Panc1 (cell line): ENCODE measurements at regions not wholly inside any gene's neighbourhood (a gene's known extent, or its start where the extent isn't known, plus 50 kb on each side); places are given as distances from the start of the nearest gene placed in this dataset.

ENCODE experiments used
- ATAC-seq: fragments of 200-7000 bp; cut with Tn5 transposase; 2 replicates; pipeline ENCODE4 v1.9.1; 2020; ENCODE audit warnings: mild to moderate bottlenecking, moderate library complexity
- BruUV-seq: library from RNA; stranded (reverse); fragments of 400-500 nt; replicated peaks from 2 replicates; lab custom pipeline; 2021; lab: Mats Ljungman, UMichigan
- CTCF ChIA-PET: fragments of 300-600 bp; sonication (Branson Sonifier 250); formaldehyde crosslinking; loops from one replicate; lab custom pipeline; 2022; ENCODE audit warnings: antibody characterized with exemption; lab: Charles Lee
- POLR2A ChIA-PET: fragments of 300-600 bp; sonication (Branson Sonifier 250); formaldehyde crosslinking; loops from one replicate; lab custom pipeline; 2022; ENCODE audit warnings: antibody characterized with exemption; lab: Charles Lee
- DNase-seq: peaks from one replicate; pipeline ENCODE4 v3.0.0-alpha.2; 2010; ENCODE audit warnings: low read depth, low spot score
- H3K27ac ChIP-seq: 2 replicates; pipeline ENCODE4 v1.5.1; 2011; ENCODE audit warnings: mild to moderate bottlenecking, low read length, inconsistent platforms
- H3K27me3 ChIP-seq: fragments of 200-500 bp; sonication (Bioruptor generic); 2 replicates; pipeline ENCODE4 v1.6.0; 2014; ENCODE audit warnings: low read length, inconsistent platforms; ENCODE audit not compliant: control insufficient read depth, insufficient read depth
- H3K36me3 ChIP-seq: fragments of 200-500 bp; sonication (Bioruptor generic); 2 replicates; pipeline ENCODE4 v1.5.1; 2014; ENCODE audit warnings: inconsistent platforms, mild to moderate bottlenecking, low read length, moderate library complexity; ENCODE audit not compliant: control insufficient read depth, insufficient read depth
- H3K4me1 ChIP-seq: 2 replicates; pipeline ENCODE4 v1.5.1; 2011; ENCODE audit warnings: inconsistent platforms, mild to moderate bottlenecking, low read length, moderate library complexity; ENCODE audit not compliant: control insufficient read depth, insufficient read depth
- H3K4me3 ChIP-seq, 2 experiments: 2 replicates each; pipeline ENCODE4 v1.5.1; 2011 to 2012; ENCODE audit warnings: low read depth in 2 of 2, low read length in 2 of 2, mild to moderate bottlenecking in 2 of 2, inconsistent platforms in 1 of 2, moderate library complexity in 1 of 2
- H3K9me3 ChIP-seq: fragments of 200-500 bp; sonication (Bioruptor generic); 2 replicates; pipeline ENCODE4 v1.5.1; 2014; ENCODE audit warnings: low read depth, mild to moderate bottlenecking, inconsistent platforms, low read length, moderate library complexity; ENCODE audit not compliant: control insufficient read depth, insufficient read depth
- CTCF ChIP-seq: fragments of 450-650 bp; IDR thresholded peaks from 2 replicates; pipeline ENCODE4 v1.5.1; 2017; ENCODE audit warnings: mild to moderate bottlenecking
- POLR2AphosphoS5 ChIP-seq: IDR thresholded peaks from 2 replicates; pipeline ENCODE4 v1.6.1; 2012; ENCODE audit warnings: mild to moderate bottlenecking, low read depth, low read length, moderate library complexity
- SIN3A ChIP-seq: IDR thresholded peaks from 2 replicates; pipeline ENCODE4 v1.6.1; 2012; ENCODE audit warnings: low read depth, mild to moderate bottlenecking, low read length, moderate library complexity, borderline replicate concordance; ENCODE audit not compliant: insufficient read depth
- TCF7L2 ChIP-seq: IDR thresholded peaks from 2 replicates; pipeline ENCODE4 v1.6.1; 2011; ENCODE audit warnings: mild to moderate bottlenecking, low read depth, low read length, inconsistent platforms
- in situ Hi-C: cut with HindIII; loops from 2 replicates; pipeline ENCODE4 v1.10.0; 2016; ENCODE audit warnings: low sequenced_read_pairs, low pct_unique_long_range_greater_than_20kb
- intact Hi-C: fragments of 100-400 bp; cut with micrococcal nuclease; formaldehyde crosslinking; loops from one replicate; pipeline ENCODE4 v1.10.0; 2022; ENCODE audit not compliant: unreplicated experiment
- TF ChIP-seq, protein P1 (sequence below), 2 experiments: IDR thresholded peaks; 2 replicates each; pipeline ENCODE4 v1.6.1; 2011 to 2012; ENCODE audit warnings: low read depth in 2 of 2, control low read depth in 1 of 2, low read length in 1 of 2, mild to moderate bottlenecking in 1 of 2, moderate library complexity in 1 of 2; ENCODE audit not compliant: insufficient read depth in 1 of 2

GRCh38 chr18:66731890-66732289 is 128.0 kb upstream of the CDH19 start:
- POLR2A ChIA-PET, result no interaction called here
- in situ Hi-C loops (no loop called here), intact Hi-C loops (no loop called here)
- Histone ChIP-seq H3K27me3 (no peaks in the 10 kb centered on the region), H3K27ac (no peak overlapping the region), H3K4me1 (no peaks in the 10 kb centered on the region), H3K36me3 (no peaks in the 10 kb centered on the region), H3K9me3 (no peaks in the 10 kb centered on the region), H3K4me3 (no peak overlapping the region)
- DNase-seq (no peak), ATAC-seq (no peak)
- BruUV-seq, result no TSS peak
- CTCF ChIA-PET, result no interaction called here
- no peak for TF ChIP-seq TCF7L2
- TF ChIP-seq, protein P1, sequence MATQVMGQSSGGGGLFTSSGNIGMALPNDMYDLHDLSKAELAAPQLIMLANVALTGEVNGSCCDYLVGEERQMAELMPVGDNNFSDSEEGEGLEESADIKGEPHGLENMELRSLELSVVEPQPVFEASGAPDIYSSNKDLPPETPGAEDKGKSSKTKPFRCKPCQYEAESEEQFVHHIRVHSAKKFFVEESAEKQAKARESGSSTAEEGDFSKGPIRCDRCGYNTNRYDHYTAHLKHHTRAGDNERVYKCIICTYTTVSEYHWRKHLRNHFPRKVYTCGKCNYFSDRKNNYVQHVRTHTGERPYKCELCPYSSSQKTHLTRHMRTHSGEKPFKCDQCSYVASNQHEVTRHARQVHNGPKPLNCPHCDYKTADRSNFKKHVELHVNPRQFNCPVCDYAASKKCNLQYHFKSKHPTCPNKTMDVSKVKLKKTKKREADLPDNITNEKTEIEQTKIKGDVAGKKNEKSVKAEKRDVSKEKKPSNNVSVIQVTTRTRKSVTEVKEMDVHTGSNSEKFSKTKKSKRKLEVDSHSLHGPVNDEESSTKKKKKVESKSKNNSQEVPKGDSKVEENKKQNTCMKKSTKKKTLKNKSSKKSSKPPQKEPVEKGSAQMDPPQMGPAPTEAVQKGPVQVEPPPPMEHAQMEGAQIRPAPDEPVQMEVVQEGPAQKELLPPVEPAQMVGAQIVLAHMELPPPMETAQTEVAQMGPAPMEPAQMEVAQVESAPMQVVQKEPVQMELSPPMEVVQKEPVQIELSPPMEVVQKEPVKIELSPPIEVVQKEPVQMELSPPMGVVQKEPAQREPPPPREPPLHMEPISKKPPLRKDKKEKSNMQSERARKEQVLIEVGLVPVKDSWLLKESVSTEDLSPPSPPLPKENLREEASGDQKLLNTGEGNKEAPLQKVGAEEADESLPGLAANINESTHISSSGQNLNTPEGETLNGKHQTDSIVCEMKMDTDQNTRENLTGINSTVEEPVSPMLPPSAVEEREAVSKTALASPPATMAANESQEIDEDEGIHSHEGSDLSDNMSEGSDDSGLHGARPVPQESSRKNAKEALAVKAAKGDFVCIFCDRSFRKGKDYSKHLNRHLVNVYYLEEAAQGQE (IDR thresholded peaks at IDR 0.05; ENCODE audit: insufficient read depth in 1 of 2, low read depth in 2 of 2, low read length in 1 of 2), result no peak
- TF ChIP-seq POLR2AphosphoS5, result no peak
- TF ChIP-seq SIN3A, result no peak
- TF ChIP-seq CTCF, result no peak

DNA sequence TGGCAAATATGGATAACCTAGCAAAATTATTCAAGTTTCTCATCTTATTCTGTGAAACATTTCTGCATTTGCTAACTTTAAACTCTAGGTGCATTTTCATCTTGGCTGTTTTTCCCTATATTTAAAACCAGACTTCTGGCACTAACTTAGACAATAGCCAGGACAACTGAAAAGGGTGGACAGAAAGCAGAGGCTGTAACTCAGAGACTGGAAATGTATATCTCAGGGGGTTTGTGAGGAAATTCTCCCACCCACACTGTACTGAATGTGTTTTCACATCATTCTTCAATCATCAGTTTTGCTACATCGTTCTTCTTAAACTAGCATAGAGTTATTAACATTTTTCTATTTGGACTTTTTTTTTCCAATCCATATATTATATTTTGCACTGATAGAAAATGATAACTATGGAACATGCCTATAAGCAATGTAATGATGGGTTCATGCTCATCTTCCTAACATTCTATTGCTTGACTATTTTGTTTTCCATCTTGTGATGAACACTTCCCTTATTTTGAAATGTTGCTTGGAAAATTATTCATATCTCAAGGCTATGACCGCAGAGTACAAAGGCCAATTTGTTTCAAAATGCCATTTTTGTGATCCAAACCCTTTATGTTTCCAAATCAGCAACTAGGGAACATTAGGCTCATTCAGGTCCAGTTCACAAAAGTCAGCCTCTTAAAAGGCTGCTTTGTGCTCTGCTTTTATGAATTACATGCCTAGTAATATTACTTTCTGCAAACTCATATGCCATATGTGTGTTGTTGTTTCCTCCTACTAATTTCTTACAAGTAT is 125.8 kb upstream of the CDH19 start:
- Histone ChIP-seq H3K27me3 (no peaks in the 10 kb centered on the region), H3K4me3 (no peak overlapping the region), H3K4me1 (no peaks in the 10 kb centered on the region), H3K9me3 (no peaks in the 10 kb centered on the region), H3K36me3 (no peaks in the 10 kb centered on the region), H3K27ac (no peak overlapping the region)
- DNase-seq (no peak), ATAC-seq (no peak)
- in situ Hi-C loops, result no loop called here
- TF ChIP-seq, protein P1 (IDR thresholded peaks at IDR 0.05; ENCODE audit: insufficient read depth in 1 of 2, low read depth in 2 of 2, low read length in 1 of 2), result no peak
- TF ChIP-seq SIN3A, result no peak
- TF ChIP-seq POLR2AphosphoS5, result no peak
- no peak for TF ChIP-seq TCF7L2
- TF ChIP-seq CTCF, result no peak
- intact Hi-C loops, result no loop called here
- BruUV-seq, result no TSS peak
- ChIA-PET POLR2A (no interaction called here), CTCF (no interaction called here)
